GM19238 (cell line): ENCODE measurements at regions not wholly inside any gene's neighbourhood (a gene's known extent, or its start where the extent isn't known, plus 50 kb on each side); places are given as distances from the start of the nearest gene placed in this dataset.

Source experiments
- DNase-seq: peaks from one replicate; pipeline ENCODE4 v3.0.0; 2011; ENCODE audit warnings: low spot score; ENCODE audit not compliant: insufficient read length

- no peak for DNase-seq
These were observed 806.4 kb downstream of the USP25 start for GRCh38 chr21:16536140-16536539.

- no peak for DNase-seq
These were observed 807.1 kb downstream of the USP25 start for GRCh38 chr21:16536643-16537434.

GRCh38 chr21:16537501-16537900 is 807.7 kb downstream of the USP25 start:
- DNase-seq = no peak

- no peak for DNase-seq
These were observed 808.6 kb downstream of the USP25 start for GRCh38 chr21:16538405-16538804.

- no peak for DNase-seq
These were observed 809.2 kb downstream of the USP25 start for GRCh38 chr21:16538936-16539440.

- no peak for DNase-seq
These were observed 811.4 kb downstream of the USP25 start for GRCh38 chr21:16540966-16541727.

- DNase-seq = no peak
These were observed 820.3 kb downstream of the USP25 start for GRCh38 chr21:16550118-16550517.

GRCh38 chr21:16550917-16551741 is 821.3 kb downstream of the USP25 start:
- DNase-seq = no peak

GRCh38 chr21:16552880-16553279 is 823.1 kb downstream of the USP25 start:
- DNase-seq = no peak

- DNase-seq = no peak
These were observed 824.7 kb downstream of the USP25 start for GRCh38 chr21:16554503-16554902.

GRCh38 chr21:16563116-16563515 is 833.3 kb downstream of the USP25 start:
- DNase-seq = no peak

- no peak for DNase-seq
These were observed 834.0 kb downstream of the USP25 start for GRCh38 chr21:16563795-16564194.

GRCh38 chr21:16568244-16568643 is 838.5 kb downstream of the USP25 start:
- DNase-seq = no peak

GRCh38 chr21:16568661-16569060 is 838.9 kb downstream of the USP25 start:
- no peak for DNase-seq

GRCh38 chr21:16569679-16570078 is 839.9 kb downstream of the USP25 start:
- no peak for DNase-seq

- DNase-seq = no peak
These were observed 840.4 kb downstream of the USP25 start for GRCh38 chr21:16570171-16570570.

- no peak for DNase-seq
These were observed 841.1 kb downstream of the USP25 start for GRCh38 chr21:16570856-16571255.

- no peak for DNase-seq
These were observed 841.8 kb downstream of the USP25 start for GRCh38 chr21:16571594-16571993.

- no peak for DNase-seq
These were observed 842.2 kb downstream of the USP25 start for GRCh38 chr21:16572032-16572431.

GRCh38 chr21:16573578-16573977 is 843.8 kb downstream of the USP25 start:
- DNase-seq = no peak

- no peak for DNase-seq
These were observed 848.2 kb downstream of the USP25 start for GRCh38 chr21:16577975-16578374.

- DNase-seq = no peak
These were observed 849.1 kb downstream of the USP25 start for GRCh38 chr21:16578912-16579311.
